ENCODE measurements at regions not wholly inside any gene's neighbourhood (a gene's known extent, or its start where the extent isn't known, plus 50 kb on each side); places are given as distances from the start of the nearest gene placed in this dataset.
A peak's percentile ranks its signal among the peaks of the same experiment; 100 is the strongest.

GRCh38 chr13:79124183-79124582, 281.9 kb downstream of the RBM26 start:
- H3K4me3 ChIP-seq (ENCODE audit: low read depth, low read length) = no peak overlapping the region
- DNase-seq (ENCODE audit: low read depth) = no peak
- TF ChIP-seq CTCF (IDR thresholded peaks at IDR 0.05; ENCODE audit: low read depth, low read length, missing control alignments) = no peak

- no peak overlapping the region for H3K4me3 ChIP-seq (ENCODE audit: low read depth, low read length)
- no peak for DNase-seq (ENCODE audit: low read depth)
- no peak for TF ChIP-seq CTCF (IDR thresholded peaks at IDR 0.05; ENCODE audit: low read depth, low read length, missing control alignments)
Observed at GRCh38 chr13:79121286-79121685, 284.8 kb downstream of the RBM26 start.

GRCh38 chr13:79119578-79120107, 286.4 kb downstream of the RBM26 start:
- no peak for TF ChIP-seq CTCF (IDR thresholded peaks at IDR 0.05; ENCODE audit: low read depth, low read length, missing control alignments)
- no peak for DNase-seq (ENCODE audit: low read depth)
- no peak overlapping the region for H3K4me3 ChIP-seq (ENCODE audit: low read depth, low read length)

- H3K4me3 ChIP-seq (ENCODE audit: low read depth, low read length) = no peak overlapping the region
- no peak for DNase-seq (ENCODE audit: low read depth)
- TF ChIP-seq CTCF (IDR thresholded peaks at IDR 0.05; ENCODE audit: low read depth, low read length, missing control alignments) = no peak
Observed at GRCh38 chr13:79112016-79112415, 294.0 kb downstream of the RBM26 start.

GRCh38 chr13:79108914-79109643, 297.0 kb downstream of the RBM26 start:
- TF ChIP-seq CTCF (IDR thresholded peaks at IDR 0.05; ENCODE audit: low read depth, low read length, missing control alignments) = no peak
- peak; percentile 30 for DNase-seq (ENCODE audit: low read depth)
- H3K4me3 ChIP-seq (ENCODE audit: low read depth, low read length) = no peak overlapping the region

DNA sequence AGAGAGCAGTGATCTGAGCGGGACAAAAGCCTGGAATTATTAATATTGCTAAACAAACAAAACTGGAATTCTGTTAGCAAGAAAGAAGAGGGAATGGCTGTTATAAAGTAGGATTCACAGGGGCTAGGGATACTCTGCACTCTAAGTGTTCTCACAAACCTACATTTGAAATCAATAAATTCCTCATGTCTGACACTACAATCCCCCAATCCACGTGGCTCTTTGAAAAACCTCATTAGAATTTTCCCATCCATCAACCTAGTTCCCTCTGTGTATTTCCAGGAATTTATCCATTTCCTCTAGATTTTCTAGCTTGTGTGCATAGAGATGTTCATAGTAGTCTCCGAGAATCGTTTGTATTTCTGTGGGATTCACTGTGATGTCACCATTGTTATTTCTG, 307.5 kb downstream of the RBM26 start:
- DNase-seq (ENCODE audit: low read depth) = no peak
- no peak for TF ChIP-seq CTCF (IDR thresholded peaks at IDR 0.05; ENCODE audit: low read depth, low read length, missing control alignments)
- no peak overlapping the region for H3K4me3 ChIP-seq (ENCODE audit: low read depth, low read length)

- H3K4me3 ChIP-seq (ENCODE audit: low read depth, low read length) = no peak overlapping the region
- TF ChIP-seq CTCF (IDR thresholded peaks at IDR 0.05; ENCODE audit: low read depth, low read length, missing control alignments) = no peak
- no peak for DNase-seq (ENCODE audit: low read depth)
Observed at GRCh38 chr13:79097201-79097600, 308.9 kb downstream of the RBM26 start.
